ENCODE measurements at regions not wholly inside any gene's neighbourhood (a gene's known extent, or its start where the extent isn't known, plus 50 kb on each side); places are given as distances from the start of the nearest gene placed in this dataset.

DNA sequence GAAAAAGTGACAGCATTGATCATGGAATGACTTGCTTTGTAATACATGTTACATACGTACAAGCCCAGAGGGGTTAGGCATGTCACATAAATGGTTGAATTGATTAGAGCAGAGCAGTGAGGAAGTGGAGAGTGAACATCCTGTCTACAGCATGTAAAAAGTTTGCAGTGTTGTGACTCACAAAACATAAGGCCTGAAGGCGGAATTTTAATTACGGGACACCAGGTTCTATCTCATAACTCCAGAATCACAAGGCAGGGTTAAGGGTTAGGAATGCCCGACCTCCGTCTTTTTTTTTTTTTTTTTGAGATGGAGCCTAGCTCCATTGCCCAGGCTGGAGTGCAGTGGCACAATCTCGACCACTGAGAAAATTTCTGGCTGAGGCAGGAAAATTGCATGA is 83.9 kb downstream of the MUC16 start:
- no peaks in the 10 kb centered on the region for H3K36me3 ChIP-seq (ENCODE audit: control insufficient read depth, insufficient read depth, low read length)
- DNase-seq (ENCODE audit: low read depth in 2 of 2): no peak
- H3K79me2 ChIP-seq (ENCODE audit: control insufficient read depth, insufficient read depth, low read length): no peaks in the 10 kb centered on the region
- H3K9ac ChIP-seq (ENCODE audit: insufficient read depth, low read length): no peak overlapping the region
- H4K20me1 ChIP-seq (ENCODE audit: control insufficient read depth, extremely low read depth, insufficient read depth, low read length): no peaks in the 10 kb centered on the region
- TF ChIP-seq EZH2 (IDR thresholded peaks at IDR 0.05; ENCODE audit: low read length, missing control alignments): no peak
- TF ChIP-seq, protein P1, sequence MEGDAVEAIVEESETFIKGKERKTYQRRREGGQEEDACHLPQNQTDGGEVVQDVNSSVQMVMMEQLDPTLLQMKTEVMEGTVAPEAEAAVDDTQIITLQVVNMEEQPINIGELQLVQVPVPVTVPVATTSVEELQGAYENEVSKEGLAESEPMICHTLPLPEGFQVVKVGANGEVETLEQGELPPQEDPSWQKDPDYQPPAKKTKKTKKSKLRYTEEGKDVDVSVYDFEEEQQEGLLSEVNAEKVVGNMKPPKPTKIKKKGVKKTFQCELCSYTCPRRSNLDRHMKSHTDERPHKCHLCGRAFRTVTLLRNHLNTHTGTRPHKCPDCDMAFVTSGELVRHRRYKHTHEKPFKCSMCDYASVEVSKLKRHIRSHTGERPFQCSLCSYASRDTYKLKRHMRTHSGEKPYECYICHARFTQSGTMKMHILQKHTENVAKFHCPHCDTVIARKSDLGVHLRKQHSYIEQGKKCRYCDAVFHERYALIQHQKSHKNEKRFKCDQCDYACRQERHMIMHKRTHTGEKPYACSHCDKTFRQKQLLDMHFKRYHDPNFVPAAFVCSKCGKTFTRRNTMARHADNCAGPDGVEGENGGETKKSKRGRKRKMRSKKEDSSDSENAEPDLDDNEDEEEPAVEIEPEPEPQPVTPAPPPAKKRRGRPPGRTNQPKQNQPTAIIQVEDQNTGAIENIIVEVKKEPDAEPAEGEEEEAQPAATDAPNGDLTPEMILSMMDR (conservative IDR thresholded peaks at IDR 0.05 in 1 of 2, IDR thresholded peaks at IDR 0.05 in 1 of 2; ENCODE audit: low read depth in 1 of 2, low read length in 2 of 2): no peak
- no peak overlapping the region for H3K4me2 ChIP-seq (ENCODE audit: extremely low read depth, insufficient read depth, low read length)
- peaks cover 2% of the 10 kb centered on the region for H3K9me3 ChIP-seq (ENCODE audit: control insufficient read depth, insufficient read depth, low read depth, low read length)
- H3K27ac ChIP-seq (ENCODE audit: insufficient read depth, low read length): no peak overlapping the region
- no peaks in the 10 kb centered on the region for H3K27me3 ChIP-seq (ENCODE audit: control insufficient read depth, insufficient read depth, low read length)
- H3K4me3 ChIP-seq (replicated peaks in 1 of 4; ENCODE audit: control extremely low read depth in 1 of 4, insufficient read depth in 1 of 4, low read depth in 3 of 4, low read length in 4 of 4): no peak overlapping the region
- no peak overlapping the region for H2AFZ ChIP-seq (ENCODE audit: low read length)
- no peaks in the 10 kb centered on the region for H3K4me1 ChIP-seq (ENCODE audit: control insufficient read depth, extremely low read depth, insufficient read depth, low read length)

DNA sequence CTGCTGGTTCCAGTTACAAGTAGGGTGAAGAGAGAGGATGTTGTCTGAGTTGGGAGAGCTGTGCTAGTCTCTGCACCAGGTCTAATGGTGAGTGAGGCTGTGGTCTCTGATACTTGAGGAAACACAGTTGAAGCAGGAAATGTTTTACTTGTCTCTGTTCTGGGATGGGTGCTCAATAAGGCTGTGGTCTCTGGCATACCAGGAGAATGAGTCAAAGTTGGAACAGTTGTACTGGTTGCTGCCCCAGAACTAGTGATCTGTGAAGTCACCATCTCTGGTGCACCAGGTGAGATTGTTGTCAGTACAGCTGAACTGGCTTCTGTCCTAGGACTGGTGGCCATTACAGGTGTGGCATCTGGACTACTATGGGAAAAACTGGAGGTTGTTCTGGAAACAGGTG is 74.7 kb downstream of the MUC16 start:
- H2AFZ ChIP-seq (ENCODE audit: low read length): no peak overlapping the region
- H3K9me3 ChIP-seq (ENCODE audit: control insufficient read depth, insufficient read depth, low read depth, low read length): no peaks in the 10 kb centered on the region
- no peaks in the 10 kb centered on the region for H3K36me3 ChIP-seq (ENCODE audit: control insufficient read depth, insufficient read depth, low read length)
- no peak overlapping the region for H3K4me3 ChIP-seq (replicated peaks in 1 of 4; ENCODE audit: control extremely low read depth in 1 of 4, insufficient read depth in 1 of 4, low read depth in 3 of 4, low read length in 4 of 4)
- H3K27me3 ChIP-seq (ENCODE audit: control insufficient read depth, insufficient read depth, low read length): no peaks in the 10 kb centered on the region
- H3K4me2 ChIP-seq (ENCODE audit: extremely low read depth, insufficient read depth, low read length): no peak overlapping the region
- no peak for TF ChIP-seq EZH2 (IDR thresholded peaks at IDR 0.05; ENCODE audit: low read length, missing control alignments)
- TF ChIP-seq, protein P1 (conservative IDR thresholded peaks at IDR 0.05 in 1 of 2, IDR thresholded peaks at IDR 0.05 in 1 of 2; ENCODE audit: low read depth in 1 of 2, low read length in 2 of 2): no peak
- no peaks in the 10 kb centered on the region for H3K4me1 ChIP-seq (ENCODE audit: control insufficient read depth, extremely low read depth, insufficient read depth, low read length)
- peak in 1 of 2 donors; percentile 7 for DNase-seq (ENCODE audit: low read depth in 2 of 2)
- H4K20me1 ChIP-seq (ENCODE audit: control insufficient read depth, extremely low read depth, insufficient read depth, low read length): no peaks in the 10 kb centered on the region
- no peak overlapping the region for H3K27ac ChIP-seq (ENCODE audit: insufficient read depth, low read length)
- H3K9ac ChIP-seq (ENCODE audit: insufficient read depth, low read length): no peak overlapping the region
- no peaks in the 10 kb centered on the region for H3K79me2 ChIP-seq (ENCODE audit: control insufficient read depth, insufficient read depth, low read length)

DNA sequence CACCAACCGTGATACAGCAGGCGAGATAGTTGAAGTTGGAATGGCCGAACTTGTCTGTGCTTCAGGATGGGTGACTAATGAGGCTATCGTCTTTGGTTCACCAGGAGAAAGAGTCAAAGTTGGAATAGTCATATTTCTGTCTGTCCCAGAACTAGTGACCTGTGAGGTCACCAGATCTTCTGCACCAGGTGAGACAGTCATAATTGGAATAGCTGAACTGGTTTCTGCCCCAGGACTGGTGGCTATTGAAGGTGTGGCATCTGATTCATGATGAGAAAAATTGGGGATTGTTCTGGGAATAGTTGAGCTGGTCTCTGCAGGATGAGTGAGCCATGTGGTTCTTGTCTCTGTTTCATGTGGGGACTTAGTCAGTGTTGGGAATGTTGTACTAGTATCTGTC is 71.6 kb downstream of the MUC16 start:
- Histone ChIP-seq H3K27ac (ENCODE audit: insufficient read depth, low read length) (no peak overlapping the region), H3K9ac (ENCODE audit: insufficient read depth, low read length) (no peak overlapping the region), H3K4me1 (ENCODE audit: control insufficient read depth, extremely low read depth, insufficient read depth, low read length) (no peaks in the 10 kb centered on the region), H3K79me2 (ENCODE audit: control insufficient read depth, insufficient read depth, low read length) (no peaks in the 10 kb centered on the region), H2AFZ (ENCODE audit: low read length) (no peak overlapping the region), H3K9me3 (ENCODE audit: control insufficient read depth, insufficient read depth, low read depth, low read length) (no peaks in the 10 kb centered on the region), H3K4me2 (ENCODE audit: extremely low read depth, insufficient read depth, low read length) (no peak overlapping the region), H3K27me3 (ENCODE audit: control insufficient read depth, insufficient read depth, low read length) (no peaks in the 10 kb centered on the region), H4K20me1 (ENCODE audit: control insufficient read depth, extremely low read depth, insufficient read depth, low read length) (no peaks in the 10 kb centered on the region), H3K4me3 (replicated peaks in 1 of 4; ENCODE audit: control extremely low read depth in 1 of 4, insufficient read depth in 1 of 4, low read depth in 3 of 4, low read length in 4 of 4) (no peak overlapping the region), H3K36me3 (ENCODE audit: control insufficient read depth, insufficient read depth, low read length) (no peaks in the 10 kb centered on the region)
- TF ChIP-seq, protein P1 (conservative IDR thresholded peaks at IDR 0.05 in 1 of 2, IDR thresholded peaks at IDR 0.05 in 1 of 2; ENCODE audit: low read depth in 1 of 2, low read length in 2 of 2): no peak
- TF ChIP-seq EZH2 (IDR thresholded peaks at IDR 0.05; ENCODE audit: low read length, missing control alignments): no peak
- DNase-seq (ENCODE audit: low read depth in 2 of 2): no peak

Data from fibroblast of lung (primary cell).